HepG2 (cell line): ENCODE measurements at regions not wholly inside any gene's neighbourhood (a gene's known extent, or its start where the extent isn't known, plus 50 kb on each side); places are given as distances from the start of the nearest gene placed in this dataset.

Source experiments
- ATAC-seq: fragments of 200-7000 bp; cut with Tn5 transposase; 3 replicates; pipeline ENCODE4 v1.9.1; 2020; ENCODE audit warnings: mild to moderate bottlenecking, moderate library complexity
- BruUV-seq: library from RNA; stranded (reverse); fragments of 400-500 nt; replicated peaks from 2 replicates; lab custom pipeline; 2021; lab: Mats Ljungman, UMichigan
- CTCF ChIA-PET: fragments of 300-600 bp; formaldehyde crosslinking; extraction: SDS; loops from one replicate; lab custom pipeline; 2021; ENCODE audit warnings: low total read pairs, inconsistent platforms, low intra/inter-chr PET ratio; lab: Yijun Ruan, JAX
- POLR2A ChIA-PET: fragments of 350-600 bp; sonication (Branson Sonifier 250); formaldehyde crosslinking; loops from one replicate; lab custom pipeline; 2020; ENCODE audit warnings: antibody characterized with exemption, inconsistent platforms; lab: Yijun Ruan, JAX
- DNase-seq: peaks from one replicate; pipeline ENCODE4 v3.0.0-alpha.2; 2015; ENCODE audit warnings: low spot score
- FAIRE-seq: peaks from 3 replicates; lab custom pipeline; 2011; peaks lifted over from hg19 to GRCh38; lab: Jason Lieb, UNC
- H2AFZ ChIP-seq: one replicate; pipeline ENCODE4 v1.6.1; 2011; ENCODE audit warnings: low read length, inconsistent platforms
- H3K27ac ChIP-seq: fragments of 300-600 bp; 3 replicates; pipeline ENCODE4 v1.8.0; 2011; ENCODE audit warnings: mixed run types, mild to moderate bottlenecking, mixed read lengths, low read length, inconsistent platforms; ENCODE audit not compliant: insufficient read depth; ENCODE audit errors: extremely low read length
- H3K27me3 ChIP-seq, 2 experiments: fragments of 200-600 bp in 1 of 2; 2 replicates in 1 of 2; 3 replicates in 1 of 2; pipeline versions ENCODE4 v1.6.0 to v1.8.0; 2011; ENCODE audit warnings: low read length in 2 of 2, mild to moderate bottlenecking in 2 of 2, moderate library complexity in 2 of 2, inconsistent platforms in 1 of 2; ENCODE audit not compliant: insufficient read depth in 2 of 2, control insufficient read depth in 1 of 2
- H3K36me3 ChIP-seq, 2 experiments: fragments of 200-600 bp in 1 of 2; replicated peaks in 1 of 2; 2 replicates in 1 of 2; 3 replicates in 1 of 2; pipeline versions ENCODE4 v1.5.1 to v1.8.0; 2011; ENCODE audit warnings: low read length in 2 of 2, inconsistent platforms in 1 of 2; ENCODE audit not compliant: insufficient read depth in 2 of 2, control insufficient read depth in 1 of 2
- H3K4me1 ChIP-seq: 2 replicates; pipeline ENCODE4 v1.5.1; 2012; ENCODE audit warnings: low read length, inconsistent platforms; ENCODE audit not compliant: insufficient read depth
- H3K4me2 ChIP-seq: 2 replicates; pipeline ENCODE4 v1.6.0; 2011; ENCODE audit warnings: low read depth, low read length, inconsistent platforms
- H3K4me3 ChIP-seq, 3 experiments: fragments of 200-600 bp in 1 of 3; sonication (generic), shearing (Covaris generic) in 1 of 3; replicated peaks in 1 of 3; 2 replicates each; pipeline ENCODE4 v1.5.1; 2011 to 2016; ENCODE audit warnings: low read length in 3 of 3, inconsistent platforms in 2 of 3, low read depth in 2 of 3, mild to moderate bottlenecking in 2 of 3, control low read depth in 1 of 3, mixed read lengths in 1 of 3; ENCODE audit not compliant: insufficient read depth in 1 of 3
- H3K79me2 ChIP-seq: one replicate; pipeline ENCODE4 v1.6.1; 2011; ENCODE audit warnings: low read length, inconsistent platforms; ENCODE audit not compliant: insufficient read depth
- H3K9ac ChIP-seq: 2 replicates; pipeline ENCODE4 v1.6.0; 2011; ENCODE audit warnings: mild to moderate bottlenecking, low read depth, low read length, inconsistent platforms; ENCODE audit not compliant: insufficient read depth
- H3K9me3 ChIP-seq: 2 replicates; pipeline ENCODE4 v1.5.1; 2012; ENCODE audit warnings: mild to moderate bottlenecking, low read length
- H4K20me1 ChIP-seq: 2 replicates; pipeline ENCODE4 v1.6.0; 2011; ENCODE audit warnings: inconsistent platforms, mild to moderate bottlenecking, low read length, moderate library complexity; ENCODE audit not compliant: insufficient read depth
- MTA1 ChIP-seq: sonication (generic); formaldehyde crosslinking; IDR thresholded peaks from 2 replicates; pipeline ENCODE4 v1.4.0; 2020; ENCODE audit warnings: missing genetic modification reagents, mild to moderate bottlenecking, borderline replicate concordance
- NPAS2 ChIP-seq: sonication (generic); formaldehyde crosslinking; IDR thresholded peaks from 2 replicates; pipeline ENCODE4 v1.8.0; 2022; ENCODE audit warnings: mild to moderate bottlenecking, missing genetic modification reagents, borderline replicate concordance
- NR2F1 ChIP-seq, 2 experiments: fragments of 450-650 bp in 1 of 2; formaldehyde crosslinking in 1 of 2; IDR thresholded peaks; 2 replicates each; pipeline versions ENCODE4 v1.5.0 to v1.6.1; 2016 to 2020; ENCODE audit warnings: mild to moderate bottlenecking in 1 of 2, missing compliant biosample characterization in 1 of 2, missing genetic modification reagents in 1 of 2, moderate library complexity in 1 of 2
- SP1 ChIP-seq, 2 experiments: fragments of 450-650 bp in 1 of 2; sonication (generic) in 1 of 2; formaldehyde crosslinking in 1 of 2; IDR thresholded peaks; 2 replicates each; pipeline versions ENCODE4 v1.4.0 to v1.6.1; 2016 to 2020; ENCODE audit warnings: missing genetic modification reagents in 1 of 2
- ZBTB1 ChIP-seq: sonication (generic); formaldehyde crosslinking; IDR thresholded peaks from 2 replicates; pipeline ENCODE4 v1.4.0; 2020; ENCODE audit warnings: missing genetic modification reagents, borderline replicate concordance
- ZBTB42 ChIP-seq: sonication (generic); formaldehyde crosslinking; IDR thresholded peaks from 2 replicates; pipeline ENCODE4 v1.5.0; 2020; ENCODE audit warnings: mild to moderate bottlenecking, missing genetic modification reagents
- ZNF460 ChIP-seq: sonication (generic); formaldehyde crosslinking; IDR thresholded peaks from 2 replicates; pipeline ENCODE4 v1.5.1; 2020; ENCODE audit warnings: missing genetic modification reagents, mild to moderate bottlenecking, borderline replicate concordance
- ZNF550 ChIP-seq: sonication (generic); formaldehyde crosslinking; IDR thresholded peaks from 2 replicates; pipeline ENCODE4 v1.4.0; 2020; ENCODE audit warnings: mild to moderate bottlenecking, missing genetic modification reagents, borderline replicate concordance
- ZNF563 ChIP-seq: sonication (generic); formaldehyde crosslinking; IDR thresholded peaks from 2 replicates; pipeline ENCODE4 v1.8.0; 2022; ENCODE audit warnings: mild to moderate bottlenecking, moderate library complexity, missing genetic modification reagents
- ZNF674 ChIP-seq: sonication (generic); formaldehyde crosslinking; IDR thresholded peaks from 2 replicates; pipeline ENCODE4 v1.5.0; 2020; ENCODE audit warnings: low read depth, mild to moderate bottlenecking, missing genetic modification reagents
- ZNF781 ChIP-seq: sonication (generic); formaldehyde crosslinking; IDR thresholded peaks from 2 replicates; pipeline ENCODE4 v1.5.1; 2020; ENCODE audit warnings: borderline replicate concordance, mild to moderate bottlenecking, missing genetic modification reagents; ENCODE audit errors: not compliant biosample characterization
- WGBS: methylation state at CpG from one replicate; pipeline ENCODE4 v1.1.6; 2017; ENCODE audit warnings: low lambda C conversion rate; 5-methylcytosine and 5-hydroxymethylcytosine counted together
- in situ Hi-C: cut with HindIII; loops from 2 replicates; pipeline ENCODE4 v1.10.0; 2017; ENCODE audit warnings: low pct_unique_long_range_greater_than_20kb; ENCODE audit not compliant: extremely low pct_ligation_motif_present
- intact Hi-C: fragments of 100-400 bp; cut with micrococcal nuclease; formaldehyde crosslinking; loops from one replicate; pipeline ENCODE4 v1.10.0; 2022; ENCODE audit not compliant: unreplicated experiment
- TF ChIP-seq, protein P1 (sequence below): sonication (generic); formaldehyde crosslinking; IDR thresholded peaks from 2 replicates; pipeline ENCODE4 v1.4.0; 2020; ENCODE audit warnings: mild to moderate bottlenecking, missing genetic modification reagents

DNA sequence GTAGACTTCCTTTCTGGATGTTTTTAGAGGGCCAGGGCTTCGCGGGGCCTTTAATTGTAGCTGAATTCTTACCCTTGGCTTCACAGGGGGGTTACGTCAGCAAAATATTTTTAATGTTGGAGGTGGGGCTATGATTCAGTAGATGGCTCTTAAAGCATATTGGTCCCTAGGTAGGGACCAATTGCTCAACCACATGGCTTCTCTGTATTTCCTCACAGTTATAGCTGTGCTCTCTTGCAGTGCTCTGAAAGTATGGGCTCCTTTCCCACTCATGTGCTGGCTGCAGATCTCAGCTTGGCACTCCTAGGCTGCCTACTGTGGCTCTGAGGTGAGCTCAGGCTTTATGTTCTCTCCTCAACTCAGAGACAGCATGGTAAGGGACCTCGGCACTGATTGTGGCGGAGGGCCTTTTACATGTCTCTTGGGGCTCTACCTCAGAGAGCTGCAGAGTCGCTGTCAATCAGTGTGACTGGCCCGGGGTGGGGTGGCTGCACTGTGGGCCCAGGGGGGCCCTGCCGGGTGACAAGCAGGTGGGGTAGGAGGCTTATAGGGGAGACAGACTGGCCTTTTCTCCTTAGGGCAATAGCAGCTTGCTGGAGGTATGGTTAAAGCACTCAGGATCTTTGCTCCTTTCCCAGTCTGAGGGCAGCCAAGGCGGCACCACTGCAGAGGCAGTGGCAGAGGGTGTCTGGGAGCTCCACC is 318.0 kb downstream of the DOK5 start:
- Histone ChIP-seq H4K20me1 (no peaks in the 10 kb centered on the region), H3K79me2 (no peaks in the 10 kb centered on the region), H3K4me1 (no peaks in the 10 kb centered on the region), H3K4me3 (no peak overlapping the region), H3K9ac (no peak overlapping the region), H3K9me3 (peaks cover 7% of the 10 kb centered on the region), H2AFZ (no peak overlapping the region), H3K4me2 (no peak overlapping the region), H3K27ac (no peak overlapping the region), H3K36me3 (no peaks in the 10 kb centered on the region), H3K27me3 (no peaks in the 10 kb centered on the region)
- in situ Hi-C loops: no loop called here
- WGBS: 11% methylated on average over 9 of the region's 9 CpGs
- intact Hi-C loops: no loop called here
- POLR2A ChIA-PET: no interaction called here
- no peak for DNase-seq
- no peak for FAIRE-seq
- no peak for TF ChIP-seq ZBTB1 (CRISPR knock-in tag)
- no peak for TF ChIP-seq ZBTB42 (CRISPR knock-in tag)
- no peak for TF ChIP-seq ZNF550
- no peak for TF ChIP-seq NPAS2 (CRISPR knock-in tag)
- no peak for TF ChIP-seq ZNF460 (CRISPR knock-in tag)
- TF ChIP-seq NR2F1 (CRISPR knock-in tag; IDR thresholded peaks at IDR 0.05): no peak
- TF ChIP-seq ZNF674 (CRISPR knock-in tag): no peak
- no peak for TF ChIP-seq ZNF563 (CRISPR knock-in tag)
- TF ChIP-seq MTA1 (CRISPR knock-in tag): no peak
- TF ChIP-seq SP1 (IDR thresholded peaks at IDR 0.05): no peak
- no peak for TF ChIP-seq SP1 (CRISPR knock-in tag; IDR thresholded peaks at IDR 0.05)
- TF ChIP-seq ZNF781: no peak
- TF ChIP-seq, protein P1, sequence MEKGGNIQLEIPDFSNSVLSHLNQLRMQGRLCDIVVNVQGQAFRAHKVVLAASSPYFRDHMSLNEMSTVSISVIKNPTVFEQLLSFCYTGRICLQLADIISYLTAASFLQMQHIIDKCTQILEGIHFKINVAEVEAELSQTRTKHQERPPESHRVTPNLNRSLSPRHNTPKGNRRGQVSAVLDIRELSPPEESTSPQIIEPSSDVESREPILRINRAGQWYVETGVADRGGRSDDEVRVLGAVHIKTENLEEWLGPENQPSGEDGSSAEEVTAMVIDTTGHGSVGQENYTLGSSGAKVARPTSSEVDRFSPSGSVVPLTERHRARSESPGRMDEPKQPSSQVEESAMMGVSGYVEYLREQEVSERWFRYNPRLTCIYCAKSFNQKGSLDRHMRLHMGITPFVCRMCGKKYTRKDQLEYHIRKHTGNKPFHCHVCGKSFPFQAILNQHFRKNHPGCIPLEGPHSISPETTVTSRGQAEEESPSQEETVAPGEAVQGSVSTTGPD: no peak
- CTCF ChIA-PET: no interaction called here
- ATAC-seq: peak; percentile 53
- BruUV-seq: no TSS peak
